H7 (cell line): ENCODE measurements at regions not wholly inside any gene's neighbourhood (a gene's known extent, or its start where the extent isn't known, plus 50 kb on each side); places are given as distances from the start of the nearest gene placed in this dataset.

Source experiments
- DNase-seq: peaks from one replicate; pipeline ENCODE4 v3.0.0; 2012
- H3K27me3 ChIP-seq: 2 replicates; pipeline ENCODE4 v1.6.0; 2011; ENCODE audit warnings: mild to moderate bottlenecking, low read length; ENCODE audit not compliant: control insufficient read depth, insufficient read depth
- H3K36me3 ChIP-seq: replicated peaks from 2 replicates; pipeline ENCODE4 v1.5.1; 2011; ENCODE audit warnings: low read length; ENCODE audit not compliant: control insufficient read depth, insufficient read depth
- H3K4me3 ChIP-seq: 2 replicates; pipeline ENCODE4 v1.5.1; 2011; ENCODE audit warnings: low read depth, mild to moderate bottlenecking, control low read depth, low read length, moderate library complexity; ENCODE audit not compliant: insufficient read depth

- DNase-seq, result peak; percentile 59
- Histone ChIP-seq H3K36me3 (no peaks in the 10 kb centered on the region), H3K27me3 (no peaks in the 10 kb centered on the region), H3K4me3 (no peak overlapping the region)
Measured at GRCh38 chr2:239675826-239676715, 275.3 kb upstream of the HDAC4 start.

GRCh38 chr2:239674981-239675825 is 274.4 kb upstream of the HDAC4 start:
- no peaks in the 10 kb centered on the region for H3K27me3 ChIP-seq
- H3K4me3 ChIP-seq, result no peak overlapping the region
- H3K36me3 ChIP-seq, result no peaks in the 10 kb centered on the region
- peak; percentile 45 for DNase-seq

GRCh38 chr2:239674101-239674980 is 273.5 kb upstream of the HDAC4 start:
- no peak for DNase-seq
- Histone ChIP-seq H3K27me3 (no peaks in the 10 kb centered on the region), H3K36me3 (no peaks in the 10 kb centered on the region), H3K4me3 (no peak overlapping the region)

- no peaks in the 10 kb centered on the region for H3K27me3 ChIP-seq
- no peak overlapping the region for H3K4me3 ChIP-seq
- no peak for DNase-seq
- no peaks in the 10 kb centered on the region for H3K36me3 ChIP-seq
Measured at GRCh38 chr2:239673641-239674040, 272.8 kb upstream of the HDAC4 start.

GRCh38 chr2:239671916-239672849 is 271.4 kb upstream of the HDAC4 start:
- H3K4me3 ChIP-seq, result no peak overlapping the region
- H3K36me3 ChIP-seq, result no peaks in the 10 kb centered on the region
- no peaks in the 10 kb centered on the region for H3K27me3 ChIP-seq
- no peak for DNase-seq

- Histone ChIP-seq H3K4me3 (no peak overlapping the region), H3K27me3 (no peaks in the 10 kb centered on the region), H3K36me3 (no peaks in the 10 kb centered on the region)
- no peak for DNase-seq
Measured at GRCh38 chr2:239671471-239671870, 270.7 kb upstream of the HDAC4 start.

GRCh38 chr2:239670463-239671120 is 269.8 kb upstream of the HDAC4 start:
- DNase-seq, result no peak
- Histone ChIP-seq H3K27me3 (no peaks in the 10 kb centered on the region), H3K4me3 (no peak overlapping the region), H3K36me3 (no peaks in the 10 kb centered on the region)

GRCh38 chr2:239669899-239670460 is 269.2 kb upstream of the HDAC4 start:
- no peak for DNase-seq
- H3K4me3 ChIP-seq, result no peak overlapping the region
- H3K27me3 ChIP-seq, result no peaks in the 10 kb centered on the region
- no peaks in the 10 kb centered on the region for H3K36me3 ChIP-seq

GRCh38 chr2:239669181-239669898 is 268.5 kb upstream of the HDAC4 start:
- no peak overlapping the region for H3K4me3 ChIP-seq
- H3K27me3 ChIP-seq, result no peaks in the 10 kb centered on the region
- DNase-seq, result peak; percentile 63
- H3K36me3 ChIP-seq, result no peaks in the 10 kb centered on the region

- Histone ChIP-seq H3K4me3 (no peak overlapping the region), H3K27me3 (no peaks in the 10 kb centered on the region), H3K36me3 (no peaks in the 10 kb centered on the region)
- no peak for DNase-seq
Measured at GRCh38 chr2:239668651-239669050, 267.8 kb upstream of the HDAC4 start.

GRCh38 chr2:239668042-239668441 is 267.2 kb upstream of the HDAC4 start:
- H3K27me3 ChIP-seq, result no peaks in the 10 kb centered on the region
- no peak for DNase-seq
- no peak overlapping the region for H3K4me3 ChIP-seq
- no peaks in the 10 kb centered on the region for H3K36me3 ChIP-seq

GRCh38 chr2:239667431-239667985 is 266.7 kb upstream of the HDAC4 start:
- Histone ChIP-seq H3K36me3 (no peaks in the 10 kb centered on the region), H3K27me3 (no peaks in the 10 kb centered on the region), H3K4me3 (no peak overlapping the region)
- DNase-seq, result no peak
